CD4-positive, alpha-beta memory T cell (primary cell): ENCODE measurements at regions not wholly inside any gene's neighbourhood (a gene's known extent, or its start where the extent isn't known, plus 50 kb on each side); places are given as distances from the start of the nearest gene placed in this dataset.

Experiments
- CTCF ChIA-PET: fragments of 350-600 bp; sonication (Branson Sonifier 250); formaldehyde crosslinking; loops from one replicate; lab custom pipeline; 2021; ENCODE audit warnings: inconsistent platforms; ENCODE audit not compliant: partially characterized antibody; lab: Charles Lee
- POLR2A ChIA-PET: fragments of 350-600 bp; sonication (Branson Sonifier 250); formaldehyde crosslinking; loops from one replicate; lab custom pipeline; 2021; ENCODE audit not compliant: partially characterized antibody; lab: Charles Lee
- DNase-seq, 5 donors: peaks; one replicate each; pipeline versions ENCODE4 v3.0.0 to v3.0.0-alpha.2; 2020 to 2022; ENCODE audit warnings: mixed read lengths in 1 of 5
- H3K27ac ChIP-seq: one replicate; pipeline ENCODE4 v1.7.0; 2013; ENCODE audit warnings: low read depth, low read length
- H3K27me3 ChIP-seq: 2 replicates; pipeline ENCODE4 v1.7.0; 2013; ENCODE audit warnings: mild to moderate bottlenecking, low read length, moderate library complexity; ENCODE audit not compliant: insufficient read depth
- H3K36me3 ChIP-seq: 2 replicates; pipeline ENCODE4 v1.7.0; 2013; ENCODE audit warnings: mild to moderate bottlenecking, low read length, moderate library complexity; ENCODE audit not compliant: insufficient read depth
- H3K4me1 ChIP-seq: 2 replicates; pipeline ENCODE4 v1.7.0; 2013; ENCODE audit warnings: mild to moderate bottlenecking, low read length, moderate library complexity; ENCODE audit not compliant: insufficient read depth
- H3K4me3 ChIP-seq, 2 donors: one replicate each; pipeline ENCODE4 v1.7.0; 2013; ENCODE audit warnings: low read length in 2 of 2, mild to moderate bottlenecking in 1 of 2
- H3K9me3 ChIP-seq, 2 donors: one replicate each; pipeline ENCODE4 v1.7.0; 2013; ENCODE audit warnings: low read length in 2 of 2, control low read depth in 1 of 2; ENCODE audit not compliant: control insufficient read depth in 1 of 2
- H3K27ac Mint-ChIP-seq, 7 donors: one replicate each; pipeline ENCODE4 v1.8.0; 2020 to 2021; ENCODE audit warnings: mixed read lengths in 7 of 7, mild to moderate bottlenecking in 6 of 7, inconsistent platforms in 3 of 7, moderate library complexity in 3 of 7
- H3K27me3 Mint-ChIP-seq, 2 donors: one replicate each; pipeline ENCODE4 v1.8.0; 2020 to 2021; ENCODE audit warnings: mixed read lengths in 2 of 2
- H3K36me3 Mint-ChIP-seq, 2 donors: one replicate each; pipeline ENCODE4 v1.8.0; 2020 to 2021; ENCODE audit warnings: mixed read lengths in 2 of 2, inconsistent platforms in 1 of 2, mild to moderate bottlenecking in 1 of 2
- H3K4me1 Mint-ChIP-seq, 4 donors: one replicate each; pipeline ENCODE4 v1.8.0; 2020 to 2021; ENCODE audit warnings: mixed read lengths in 4 of 4, mild to moderate bottlenecking in 1 of 4
- H3K4me3 Mint-ChIP-seq, 8 donors: one replicate each; pipeline ENCODE4 v1.8.0; 2020 to 2021; ENCODE audit warnings: mixed read lengths in 8 of 8, mild to moderate bottlenecking in 7 of 8, moderate library complexity in 6 of 8, inconsistent platforms in 3 of 8
- H3K9me3 Mint-ChIP-seq, 8 donors: one replicate each; pipeline ENCODE4 v1.8.0; 2020 to 2021; ENCODE audit warnings: mixed read lengths in 8 of 8, mild to moderate bottlenecking in 5 of 8, inconsistent platforms in 3 of 8, moderate library complexity in 1 of 8
- intact Hi-C: fragments of 100-400 bp; cut with micrococcal nuclease; formaldehyde crosslinking; loops from one replicate; pipeline ENCODE4 v1.15.1; 2023

- Mint-ChIP-seq H3K36me3 (no peaks in the 10 kb centered on the region), H3K27ac (no peak overlapping the region), H3K9me3 (peaks cover 0 to 6% (median 3%) of the 10 kb centered on the region in 8 donors), H3K4me1 (no peaks in the 10 kb centered on the region), H3K27me3 (no peaks in the 10 kb centered on the region), H3K4me3 (no peak overlapping the region)
- H3K36me3 ChIP-seq = no peaks in the 10 kb centered on the region
- H3K27ac ChIP-seq = no peak overlapping the region
- H3K4me1 ChIP-seq = no peaks in the 10 kb centered on the region
- H3K27me3 ChIP-seq = no peaks in the 10 kb centered on the region
- no peak for DNase-seq
- CTCF ChIA-PET = no interaction called here
- intact Hi-C loops = no loop called here
- POLR2A ChIA-PET = no interaction called here
- no peaks in the 10 kb centered on the region for H3K9me3 ChIP-seq
- no peak overlapping the region for H3K4me3 ChIP-seq
These were observed 504.2 kb upstream of the IGFBP7 start for GRCh38 chr4:57614257-57614932.

DNA sequence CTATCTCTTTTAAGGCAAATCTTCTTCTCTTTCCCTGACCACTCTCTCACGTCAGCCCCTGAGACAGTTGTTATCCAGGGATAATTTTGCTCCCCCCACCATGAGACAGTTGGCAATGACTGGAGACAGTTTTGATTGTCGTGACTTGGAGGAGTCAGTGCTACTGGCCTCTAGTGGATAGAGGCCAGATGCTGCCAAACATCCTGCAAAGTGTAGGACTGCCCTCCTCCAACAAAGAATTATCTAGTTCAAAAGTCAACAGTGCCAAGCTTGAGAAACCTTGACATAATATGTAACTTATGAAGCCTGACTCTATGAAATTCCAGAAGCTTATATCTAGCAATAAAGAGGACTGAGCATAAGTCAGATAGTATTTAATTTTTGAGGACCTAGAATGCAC lies 502.1 kb upstream of the IGFBP7 start:
- DNase-seq = no peak
- Histone ChIP-seq H3K4me1 (no peaks in the 10 kb centered on the region), H3K27me3 (no peaks in the 10 kb centered on the region), H3K36me3 (no peaks in the 10 kb centered on the region), H3K9me3 (no peaks in the 10 kb centered on the region), H3K4me3 (no peak overlapping the region), H3K27ac (no peak overlapping the region)
- Mint-ChIP-seq H3K27me3 (no peaks in the 10 kb centered on the region), H3K27ac (no peak overlapping the region), H3K4me1 (no peaks in the 10 kb centered on the region), H3K4me3 (no peak overlapping the region), H3K9me3 (peaks cover 0 to 6% (median 0%) of the 10 kb centered on the region in 8 donors), H3K36me3 (no peaks in the 10 kb centered on the region)
- intact Hi-C loops = no loop called here
- ChIA-PET POLR2A (no interaction called here), CTCF (no interaction called here)

GRCh38 chr4:57607566-57608180 lies 497.5 kb upstream of the IGFBP7 start:
- H3K9me3 ChIP-seq = no peaks in the 10 kb centered on the region
- no peak for DNase-seq
- H3K4me1 ChIP-seq = no peaks in the 10 kb centered on the region
- Mint-ChIP-seq H3K4me1 (no peaks in the 10 kb centered on the region), H3K4me3 (no peak overlapping the region), H3K36me3 (no peaks in the 10 kb centered on the region), H3K27me3 (no peaks in the 10 kb centered on the region), H3K9me3 (peaks cover 0 to 7% (median 1%) of the 10 kb centered on the region in 8 donors), H3K27ac (no peak overlapping the region)
- no peaks in the 10 kb centered on the region for H3K27me3 ChIP-seq
- no peak overlapping the region for H3K4me3 ChIP-seq
- no peak overlapping the region for H3K27ac ChIP-seq
- ChIA-PET POLR2A (no interaction called here), CTCF (no interaction called here)
- intact Hi-C loops = no loop called here
- no peaks in the 10 kb centered on the region for H3K36me3 ChIP-seq

- Mint-ChIP-seq H3K27me3 (no peaks in the 10 kb centered on the region), H3K4me3 (no peak overlapping the region), H3K36me3 (no peaks in the 10 kb centered on the region), H3K27ac (no peak overlapping the region), H3K4me1 (no peaks in the 10 kb centered on the region), H3K9me3 (peaks cover 0 to 7% (median 2%) of the 10 kb centered on the region in 8 donors)
- H3K27me3 ChIP-seq = no peaks in the 10 kb centered on the region
- no peak for DNase-seq
- CTCF ChIA-PET = no interaction called here
- H3K9me3 ChIP-seq = no peaks in the 10 kb centered on the region
- no peak overlapping the region for H3K27ac ChIP-seq
- intact Hi-C loops = no loop called here
- H3K4me3 ChIP-seq = no peak overlapping the region
- POLR2A ChIA-PET = no interaction called here
- no peaks in the 10 kb centered on the region for H3K4me1 ChIP-seq
- no peaks in the 10 kb centered on the region for H3K36me3 ChIP-seq
These were observed 495.2 kb upstream of the IGFBP7 start for GRCh38 chr4:57605376-57605775.

- Mint-ChIP-seq H3K36me3 (no peaks in the 10 kb centered on the region), H3K27me3 (no peaks in the 10 kb centered on the region), H3K4me1 (no peaks in the 10 kb centered on the region), H3K27ac (no peak overlapping the region), H3K9me3 (peaks cover 0 to 7% (median under 1%) of the 10 kb centered on the region in 8 donors), H3K4me3 (no peak overlapping the region)
- ChIA-PET POLR2A (no interaction called here), CTCF (no interaction called here)
- Histone ChIP-seq H3K4me3 (no peak overlapping the region), H3K36me3 (no peaks in the 10 kb centered on the region), H3K27ac (no peak overlapping the region), H3K4me1 (no peaks in the 10 kb centered on the region), H3K27me3 (no peaks in the 10 kb centered on the region), H3K9me3 (no peaks in the 10 kb centered on the region)
- intact Hi-C loops = no loop called here
- no peak for DNase-seq
These were observed 492.0 kb upstream of the IGFBP7 start for GRCh38 chr4:57602141-57602540.

DNA sequence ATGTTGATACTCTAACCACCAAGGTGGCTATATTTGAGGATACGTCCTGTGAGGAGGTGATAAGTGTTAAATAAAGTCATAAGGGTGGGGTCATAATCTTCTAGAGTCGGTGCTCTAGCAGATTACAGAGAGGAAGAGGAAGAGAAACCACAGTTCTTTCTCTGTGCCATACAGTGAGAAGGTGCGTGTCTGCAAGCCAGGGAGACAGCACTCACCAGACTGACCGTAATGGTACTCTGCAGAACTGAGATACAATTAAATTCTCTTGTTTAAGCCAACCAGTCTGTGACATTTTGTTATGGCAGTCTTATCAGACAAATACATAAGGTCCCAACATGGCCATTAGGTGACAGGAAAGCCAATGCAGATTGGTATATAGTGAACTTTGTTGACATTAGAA lies 480.9 kb upstream of the IGFBP7 start:
- Histone ChIP-seq H3K36me3 (no peaks in the 10 kb centered on the region), H3K4me1 (no peaks in the 10 kb centered on the region), H3K27ac (no peak overlapping the region), H3K4me3 (no peak overlapping the region), H3K27me3 (no peaks in the 10 kb centered on the region), H3K9me3 (peaks cover 0 to 5% of the 10 kb centered on the region in 2 donors)
- no peaks in the 10 kb centered on the region for H3K27me3 Mint-ChIP-seq
- POLR2A ChIA-PET = no interaction called here
- H3K36me3 Mint-ChIP-seq = no peaks in the 10 kb centered on the region
- H3K27ac Mint-ChIP-seq = no peak overlapping the region
- CTCF ChIA-PET = no interaction called here
- H3K4me3 Mint-ChIP-seq = no peak overlapping the region
- no peak for DNase-seq
- H3K9me3 Mint-ChIP-seq = peaks cover 0 to 8% (median 4%) of the 10 kb centered on the region in 8 donors
- H3K4me1 Mint-ChIP-seq = no peaks in the 10 kb centered on the region
- intact Hi-C loops = no loop called here

GRCh38 chr4:57588557-57588956 lies 478.4 kb upstream of the IGFBP7 start:
- no peaks in the 10 kb centered on the region for H3K4me1 ChIP-seq
- H3K27ac Mint-ChIP-seq = no peak overlapping the region
- ChIA-PET POLR2A (no interaction called here), CTCF (interaction anchor here (1.3 kb wide), 1 partner anchor 13 kb away, joined by 3 read pairs; no protein-coding TSS in a partner anchor)
- no peak for DNase-seq
- H3K4me3 ChIP-seq = no peak overlapping the region
- H3K9me3 ChIP-seq = peaks cover 0 to 5% of the 10 kb centered on the region in 2 donors
- intact Hi-C loops = no loop called here
- no peaks in the 10 kb centered on the region for H3K27me3 ChIP-seq
- peaks cover 0 to 13% (median 6%) of the 10 kb centered on the region in 8 donors for H3K9me3 Mint-ChIP-seq
- H3K36me3 Mint-ChIP-seq = no peaks in the 10 kb centered on the region
- H3K36me3 ChIP-seq = no peaks in the 10 kb centered on the region
- no peaks in the 10 kb centered on the region for H3K4me1 Mint-ChIP-seq
- H3K4me3 Mint-ChIP-seq = no peak overlapping the region
- no peak overlapping the region for H3K27ac ChIP-seq
- no peaks in the 10 kb centered on the region for H3K27me3 Mint-ChIP-seq
